ENCODE measurements at regions not wholly inside any gene's neighbourhood (a gene's known extent, or its start where the extent isn't known, plus 50 kb on each side); places are given as distances from the start of the nearest gene placed in this dataset.

DNA sequence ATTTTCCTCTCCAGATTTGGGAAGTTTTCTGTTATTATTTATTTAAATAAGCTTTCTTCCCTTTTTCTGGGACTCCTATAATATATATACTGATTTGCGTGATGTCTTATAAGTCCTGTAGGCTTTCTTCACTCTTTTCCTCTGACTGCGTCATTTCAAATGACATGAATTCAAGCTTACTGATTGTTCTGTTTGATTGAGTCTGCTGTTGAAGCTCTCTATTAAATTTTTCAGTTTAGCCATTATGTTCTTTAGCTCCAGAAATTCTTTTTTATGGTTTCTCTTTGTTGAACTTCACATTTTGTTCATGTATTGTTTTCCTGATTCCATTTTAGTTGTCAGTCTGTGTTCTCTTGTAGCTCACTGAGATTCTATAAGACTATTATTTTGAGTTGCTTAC is 135.8 kb upstream of the PRR23C start:
- TF ChIP-seq, protein P1, sequence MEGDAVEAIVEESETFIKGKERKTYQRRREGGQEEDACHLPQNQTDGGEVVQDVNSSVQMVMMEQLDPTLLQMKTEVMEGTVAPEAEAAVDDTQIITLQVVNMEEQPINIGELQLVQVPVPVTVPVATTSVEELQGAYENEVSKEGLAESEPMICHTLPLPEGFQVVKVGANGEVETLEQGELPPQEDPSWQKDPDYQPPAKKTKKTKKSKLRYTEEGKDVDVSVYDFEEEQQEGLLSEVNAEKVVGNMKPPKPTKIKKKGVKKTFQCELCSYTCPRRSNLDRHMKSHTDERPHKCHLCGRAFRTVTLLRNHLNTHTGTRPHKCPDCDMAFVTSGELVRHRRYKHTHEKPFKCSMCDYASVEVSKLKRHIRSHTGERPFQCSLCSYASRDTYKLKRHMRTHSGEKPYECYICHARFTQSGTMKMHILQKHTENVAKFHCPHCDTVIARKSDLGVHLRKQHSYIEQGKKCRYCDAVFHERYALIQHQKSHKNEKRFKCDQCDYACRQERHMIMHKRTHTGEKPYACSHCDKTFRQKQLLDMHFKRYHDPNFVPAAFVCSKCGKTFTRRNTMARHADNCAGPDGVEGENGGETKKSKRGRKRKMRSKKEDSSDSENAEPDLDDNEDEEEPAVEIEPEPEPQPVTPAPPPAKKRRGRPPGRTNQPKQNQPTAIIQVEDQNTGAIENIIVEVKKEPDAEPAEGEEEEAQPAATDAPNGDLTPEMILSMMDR (IDR thresholded peaks at IDR 0.05; ENCODE audit: low read depth, low read length) = no peak
- TF ChIP-seq EZH2phosphoT487 (IDR thresholded peaks at IDR 0.05; ENCODE audit: low read depth) = no peak

Data from OCI-LY3 (cell line).